Prostate gland (tissue), 2 donors: ENCODE measurements at regions not wholly inside any gene's neighbourhood (a gene's known extent, or its start where the extent isn't known, plus 50 kb on each side); places are given as distances from the start of the nearest gene placed in this dataset.

Source experiments
- DNase-seq: peaks from one replicate; pipeline ENCODE4 v3.0.0-alpha.2; 2019; ENCODE audit warnings: low spot score
- H3K27ac ChIP-seq, 2 donors: fragments of 200-600 bp; sonication (generic); 2 replicates each; pipeline ENCODE4 v1.5.1; 2017 to 2019
- H3K27me3 ChIP-seq: fragments of 200-600 bp; sonication (generic); replicated peaks from 2 replicates; pipeline ENCODE4 v1.5.1; 2019; ENCODE audit not compliant: insufficient read depth
- H3K36me3 ChIP-seq, 2 donors: fragments of 200-600 bp; sonication (generic); 1 replicate in 1 of 2; 2 replicates in 1 of 2; pipeline versions ENCODE4 v1.5.1 to v1.8.1; 2017 to 2019
- H3K4me1 ChIP-seq: fragments of 200-600 bp; sonication (generic); replicated peaks from 2 replicates; pipeline ENCODE4 v1.5.1; 2019
- H3K4me3 ChIP-seq, 2 donors: fragments of 200-600 bp; sonication (generic); 2 replicates each; pipeline ENCODE4 v1.5.1; 2017 to 2019
- H3K9me3 ChIP-seq: fragments of 200-600 bp; sonication (generic); 2 replicates; pipeline ENCODE4 v1.5.1; 2017
- POLR2A ChIP-seq: fragments of 450-650 bp; IDR thresholded peaks from one replicate; pipeline ENCODE4 v1.6.1; 2016; ENCODE audit warnings: antibody characterized with exemption, mild to moderate bottlenecking
- POLR2AphosphoS5 ChIP-seq: sonication (generic); formaldehyde crosslinking; IDR thresholded peaks from one replicate; pipeline ENCODE4 v1.6.1; 2017; ENCODE audit warnings: antibody characterized with exemption
- WGBS: methylation state at CpG from one replicate; pipeline ENCODE4 v1.1.5; 2018; 5-methylcytosine and 5-hydroxymethylcytosine counted together
- intact Hi-C: fragments of 100-400 bp; cut with DNase I; formaldehyde crosslinking; loops from one replicate; pipeline ENCODE4 v1.14.2; 2022
- TF ChIP-seq, protein P1 (sequence below), 4 experiments: fragments of 200-600 bp in 2 of 4; fragments of 450-650 bp in 2 of 4; sonication (generic) in 2 of 4; IDR thresholded peaks; 1 replicate in 3 of 4; 2 replicates in 1 of 4; pipeline ENCODE4 v1.5.1; 2016 to 2019; ENCODE audit warnings: antibody characterized with exemption in 4 of 4, mild to moderate bottlenecking in 2 of 4, moderate library complexity in 2 of 4

DNA sequence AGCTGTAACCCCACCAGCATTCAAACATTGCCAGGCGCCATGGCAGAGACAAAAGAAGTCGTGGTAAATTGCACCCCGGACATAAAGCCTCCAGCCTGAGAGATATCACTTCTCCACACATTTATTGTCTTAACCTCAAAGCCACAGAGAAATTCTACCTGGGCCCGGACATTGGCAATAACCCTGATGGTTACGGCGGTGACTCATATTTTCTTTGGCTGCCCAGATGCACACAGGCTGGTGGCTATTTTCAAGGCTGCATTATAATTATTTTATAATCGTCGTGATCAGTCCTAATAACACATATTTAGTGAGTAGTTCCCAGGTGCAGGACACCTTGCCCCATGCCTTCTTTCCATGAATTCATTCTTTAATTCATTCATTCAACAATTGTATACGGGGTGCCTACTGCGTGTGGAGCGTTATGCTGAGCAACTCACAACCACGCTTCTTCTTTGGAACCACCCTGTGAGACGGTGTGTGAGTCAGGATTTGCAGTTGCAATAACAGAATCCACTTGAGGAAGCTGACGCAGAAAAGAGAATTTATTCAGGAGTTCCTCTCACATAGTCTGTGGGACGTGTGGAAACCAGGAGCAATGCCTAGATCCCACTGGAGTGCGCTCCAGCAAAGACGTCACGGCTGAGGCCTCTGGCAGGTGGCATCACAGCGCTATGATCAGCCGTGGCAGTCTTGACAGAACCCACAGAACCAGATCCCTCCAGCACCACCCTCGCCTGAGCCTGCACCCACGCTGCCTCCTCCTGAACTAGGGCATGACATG lies 245.7 kb downstream of the FOXL1 start:
- H3K27ac ChIP-seq = no peak overlapping the region
- H3K9me3 ChIP-seq = no peaks in the 10 kb centered on the region
- intact Hi-C loops = no loop called here
- no peak overlapping the region for H3K4me3 ChIP-seq
- WGBS = 77% methylated on average over 21 of the region's 22 CpGs
- peaks cover 15% of the 10 kb centered on the region for H3K27me3 ChIP-seq
- no peak for DNase-seq
- TF ChIP-seq POLR2A (no peak), POLR2AphosphoS5 (no peak)
- TF ChIP-seq, protein P1, sequence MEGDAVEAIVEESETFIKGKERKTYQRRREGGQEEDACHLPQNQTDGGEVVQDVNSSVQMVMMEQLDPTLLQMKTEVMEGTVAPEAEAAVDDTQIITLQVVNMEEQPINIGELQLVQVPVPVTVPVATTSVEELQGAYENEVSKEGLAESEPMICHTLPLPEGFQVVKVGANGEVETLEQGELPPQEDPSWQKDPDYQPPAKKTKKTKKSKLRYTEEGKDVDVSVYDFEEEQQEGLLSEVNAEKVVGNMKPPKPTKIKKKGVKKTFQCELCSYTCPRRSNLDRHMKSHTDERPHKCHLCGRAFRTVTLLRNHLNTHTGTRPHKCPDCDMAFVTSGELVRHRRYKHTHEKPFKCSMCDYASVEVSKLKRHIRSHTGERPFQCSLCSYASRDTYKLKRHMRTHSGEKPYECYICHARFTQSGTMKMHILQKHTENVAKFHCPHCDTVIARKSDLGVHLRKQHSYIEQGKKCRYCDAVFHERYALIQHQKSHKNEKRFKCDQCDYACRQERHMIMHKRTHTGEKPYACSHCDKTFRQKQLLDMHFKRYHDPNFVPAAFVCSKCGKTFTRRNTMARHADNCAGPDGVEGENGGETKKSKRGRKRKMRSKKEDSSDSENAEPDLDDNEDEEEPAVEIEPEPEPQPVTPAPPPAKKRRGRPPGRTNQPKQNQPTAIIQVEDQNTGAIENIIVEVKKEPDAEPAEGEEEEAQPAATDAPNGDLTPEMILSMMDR (IDR thresholded peaks at IDR 0.05) = no peak
- H3K4me1 ChIP-seq = no peaks in the 10 kb centered on the region
- H3K36me3 ChIP-seq = no peaks in the 10 kb centered on the region

DNA sequence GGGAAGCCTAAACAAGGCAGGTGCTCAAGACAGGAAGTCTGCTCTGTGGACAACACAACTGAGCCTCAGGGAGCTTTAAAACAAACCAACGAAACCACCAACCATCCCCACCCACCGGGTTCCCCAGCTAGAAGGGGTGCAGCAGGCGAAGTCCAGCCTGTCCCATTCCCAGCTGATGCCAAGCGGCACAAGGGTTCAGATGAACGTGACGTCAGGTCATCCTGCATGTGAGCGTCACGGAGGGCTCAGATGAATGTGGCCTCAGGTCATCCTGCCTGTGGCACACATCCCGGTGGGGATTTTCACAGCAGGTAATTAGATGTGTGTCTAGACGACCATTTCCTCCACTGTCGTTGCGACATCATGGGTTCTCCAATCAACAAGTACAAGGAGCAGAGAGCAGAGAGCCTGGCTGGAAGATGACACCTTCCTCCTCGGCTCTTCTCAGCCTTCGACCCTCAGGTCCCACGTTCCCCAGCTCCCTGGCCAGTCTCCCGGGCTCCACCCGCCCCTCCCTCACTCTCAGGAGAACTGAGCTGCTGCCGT lies 246.5 kb downstream of the FOXL1 start:
- DNase-seq = no peak
- Histone ChIP-seq H3K9me3 (no peaks in the 10 kb centered on the region), H3K36me3 (no peaks in the 10 kb centered on the region), H3K4me1 (no peaks in the 10 kb centered on the region), H3K27me3 (peaks cover 15% of the 10 kb centered on the region), H3K27ac (no peak overlapping the region), H3K4me3 (no peak overlapping the region)
- TF ChIP-seq, protein P1 (IDR thresholded peaks at IDR 0.05) = no peak
- TF ChIP-seq POLR2A (no peak), POLR2AphosphoS5 (no peak)
- intact Hi-C loops = no loop called here
- WGBS = 55% methylated on average over 18 of the region's 18 CpGs

DNA sequence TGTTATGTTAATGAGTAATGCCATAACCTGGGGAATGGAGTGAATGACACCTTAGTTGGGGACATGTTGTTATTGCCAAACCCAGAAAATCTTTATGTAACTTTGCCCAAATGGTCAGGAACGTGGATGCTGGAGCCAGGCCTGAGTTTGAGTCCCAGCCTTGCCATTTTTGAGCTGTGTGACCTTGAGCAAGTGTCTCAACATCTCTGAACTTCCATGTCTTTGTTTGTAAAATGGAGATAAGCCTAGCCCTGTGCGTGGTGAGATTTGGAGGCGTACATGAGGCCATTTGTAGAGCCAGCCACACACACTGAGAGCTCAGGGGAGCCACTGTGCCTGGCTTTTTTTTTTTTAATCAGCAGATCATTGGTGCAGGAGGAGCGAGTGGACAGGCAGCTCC lies 247.3 kb downstream of the FOXL1 start:
- WGBS = 85% methylated on average over 4 of the region's 4 CpGs
- H3K27me3 ChIP-seq = peaks cover 15% of the 10 kb centered on the region

DNA sequence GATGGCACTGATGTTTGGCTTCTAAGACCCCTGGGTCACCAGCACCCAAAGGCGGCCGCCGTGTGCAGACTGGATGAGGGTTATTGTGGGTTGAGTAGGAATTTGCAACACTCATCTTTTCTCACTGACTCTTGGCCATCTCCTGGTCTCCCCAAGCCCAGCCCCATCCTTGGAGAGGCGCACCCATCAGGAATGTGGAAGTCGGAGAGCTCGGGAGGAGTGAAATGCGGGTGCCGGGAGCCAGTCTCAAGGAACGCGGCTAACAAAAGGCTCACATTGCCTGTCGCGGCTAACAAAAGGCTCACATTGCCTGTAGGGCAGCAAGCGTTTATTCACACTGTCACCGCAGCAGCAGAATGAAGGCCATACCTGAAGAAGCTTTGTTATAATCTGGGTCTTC lies 248.6 kb downstream of the FOXL1 start:
- Histone ChIP-seq H3K9me3 (no peaks in the 10 kb centered on the region), H3K4me3 (no peak overlapping the region), H3K4me1 (no peaks in the 10 kb centered on the region), H3K27me3 (peaks cover 15% of the 10 kb centered on the region), H3K27ac (no peak overlapping the region), H3K36me3 (no peaks in the 10 kb centered on the region)
- 36% methylated on average over 14 of the region's 14 CpGs for WGBS
- intact Hi-C loops = no loop called here
- TF ChIP-seq POLR2A (no peak), POLR2AphosphoS5 (no peak)
- TF ChIP-seq, protein P1 (IDR thresholded peaks at IDR 0.05) = no peak
- no peak for DNase-seq

More for the DNA sequence above, 247.3 kb downstream of the FOXL1 start:
- H3K9me3 ChIP-seq = no peaks in the 10 kb centered on the region
- H3K4me1 ChIP-seq = no peaks in the 10 kb centered on the region
- H3K4me3 ChIP-seq = no peak overlapping the region
- TF ChIP-seq, protein P1 (IDR thresholded peaks at IDR 0.05) = no peak
- TF ChIP-seq POLR2AphosphoS5 (no peak), POLR2A (no peak)
- no peak overlapping the region for H3K27ac ChIP-seq
- intact Hi-C loops = no loop called here
- DNase-seq = no peak
- no peaks in the 10 kb centered on the region for H3K36me3 ChIP-seq

DNA sequence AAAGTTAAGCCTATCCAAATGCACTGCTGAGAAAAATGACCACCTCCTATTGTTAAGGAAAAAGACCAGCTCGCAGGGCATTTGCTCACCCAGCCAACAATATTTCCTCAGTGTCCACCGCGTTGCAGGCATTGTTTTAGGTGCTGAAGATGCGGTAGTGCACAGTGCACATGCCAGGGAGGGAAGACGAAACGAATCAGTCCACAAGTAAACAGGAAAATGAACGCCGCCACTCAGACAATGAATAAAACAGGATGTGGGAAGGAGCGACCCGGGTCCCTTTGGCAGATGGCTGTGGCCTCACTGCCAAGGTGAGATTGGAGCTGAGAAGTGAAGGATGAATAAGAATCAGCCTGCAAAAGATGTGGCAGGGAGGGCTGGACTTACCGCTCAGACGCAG lies 249.2 kb downstream of the FOXL1 start:
- Histone ChIP-seq H3K4me1 (no peaks in the 10 kb centered on the region), H3K36me3 (no peaks in the 10 kb centered on the region), H3K27me3 (peaks cover 13% of the 10 kb centered on the region), H3K27ac (no peak overlapping the region), H3K9me3 (no peaks in the 10 kb centered on the region), H3K4me3 (no peak overlapping the region)
- no peak for DNase-seq
- TF ChIP-seq, protein P1 (IDR thresholded peaks at IDR 0.05) = no peak
- TF ChIP-seq POLR2AphosphoS5 = no peak
- TF ChIP-seq POLR2A = no peak
- 11% methylated on average over 12 of the region's 12 CpGs for WGBS
- intact Hi-C loops = no loop called here
